ENCODE measurements at regions not wholly inside any gene's neighbourhood (a gene's known extent, or its start where the extent isn't known, plus 50 kb on each side); places are given as distances from the start of the nearest gene placed in this dataset.

DNA sequence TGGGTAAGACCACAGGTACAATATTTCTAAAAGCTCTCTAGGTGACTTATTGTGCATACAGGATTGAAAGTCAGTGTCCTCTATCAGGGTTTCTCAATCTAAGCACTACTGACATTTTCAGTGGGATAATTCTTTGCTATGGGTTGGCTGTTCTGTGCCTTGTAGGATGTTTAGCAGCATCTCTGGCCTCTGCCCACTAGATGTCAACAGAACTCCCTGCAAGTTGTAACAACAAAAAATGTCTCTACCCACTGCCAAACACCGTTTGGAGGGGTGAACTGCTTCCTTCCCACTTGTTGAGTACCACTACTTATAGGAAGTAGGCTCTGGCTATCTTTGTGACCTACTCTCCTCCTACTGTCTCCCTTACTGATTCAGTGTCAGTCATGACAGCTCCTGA lies 90.1 kb upstream of the ZRANB2 start:
- CTCF ChIA-PET = no interaction called here
- peak; percentile 7 for DNase-seq
- intact Hi-C loops (cut with micrococcal nuclease) = no loop called here
- H3K4me3 ChIP-seq (ENCODE audit: low read length) = no peak overlapping the region
- POLR2A ChIA-PET (ENCODE audit: unreplicated experiment) = no interaction called here
- H3K27ac ChIP-seq (ENCODE audit: low read length) = no peak overlapping the region
- H3K9me3 ChIP-seq (ENCODE audit: low read length) = no peaks in the 10 kb centered on the region
- TF ChIP-seq, protein P1, sequence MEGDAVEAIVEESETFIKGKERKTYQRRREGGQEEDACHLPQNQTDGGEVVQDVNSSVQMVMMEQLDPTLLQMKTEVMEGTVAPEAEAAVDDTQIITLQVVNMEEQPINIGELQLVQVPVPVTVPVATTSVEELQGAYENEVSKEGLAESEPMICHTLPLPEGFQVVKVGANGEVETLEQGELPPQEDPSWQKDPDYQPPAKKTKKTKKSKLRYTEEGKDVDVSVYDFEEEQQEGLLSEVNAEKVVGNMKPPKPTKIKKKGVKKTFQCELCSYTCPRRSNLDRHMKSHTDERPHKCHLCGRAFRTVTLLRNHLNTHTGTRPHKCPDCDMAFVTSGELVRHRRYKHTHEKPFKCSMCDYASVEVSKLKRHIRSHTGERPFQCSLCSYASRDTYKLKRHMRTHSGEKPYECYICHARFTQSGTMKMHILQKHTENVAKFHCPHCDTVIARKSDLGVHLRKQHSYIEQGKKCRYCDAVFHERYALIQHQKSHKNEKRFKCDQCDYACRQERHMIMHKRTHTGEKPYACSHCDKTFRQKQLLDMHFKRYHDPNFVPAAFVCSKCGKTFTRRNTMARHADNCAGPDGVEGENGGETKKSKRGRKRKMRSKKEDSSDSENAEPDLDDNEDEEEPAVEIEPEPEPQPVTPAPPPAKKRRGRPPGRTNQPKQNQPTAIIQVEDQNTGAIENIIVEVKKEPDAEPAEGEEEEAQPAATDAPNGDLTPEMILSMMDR (conservative IDR thresholded peaks at IDR 0.05; ENCODE audit: low read depth, low read length) = peak; percentile 35; the same call in 1 of the 2 replicates
- no peak for TF ChIP-seq EZH2phosphoT487 (IDR thresholded peaks at IDR 0.05; ENCODE audit: borderline replicate concordance, low read length)
- no peaks in the 10 kb centered on the region for H3K79me2 ChIP-seq (ENCODE audit: low read length)
- H3F3A ChIP-seq (ENCODE audit: low read length, unreplicated experiment) = no peaks in the 10 kb centered on the region
- H2AFZ ChIP-seq (ENCODE audit: low read length) = no peak overlapping the region
- no peaks in the 10 kb centered on the region for H3K36me3 ChIP-seq (ENCODE audit: low read depth, low read length)
- no peaks in the 10 kb centered on the region for H4K20me1 ChIP-seq (ENCODE audit: low read length)
- no peaks in the 10 kb centered on the region for H3K27me3 ChIP-seq (ENCODE audit: low read length)
- no peaks in the 10 kb centered on the region for H3K4me1 ChIP-seq (ENCODE audit: insufficient read depth, low read length)
- H3K9me2 ChIP-seq (replicated peaks; ENCODE audit: low read length) = no peaks in the 10 kb centered on the region
- ATAC-seq = no peak; the same call in 1 of the 2 replicates
- H3K9ac ChIP-seq (ENCODE audit: low read length) = no peak overlapping the region
- no peak overlapping the region for H3K4me2 ChIP-seq (ENCODE audit: low read length)
- BruUV-seq (replicated peaks) = no TSS peak

- Histone ChIP-seq H3K27me3 (ENCODE audit: low read length) (0 out of 2 replicates have a peak, but pooled peaks cover 12% of the 10 kb centered on the region), H3F3A (ENCODE audit: low read length, unreplicated experiment) (no peaks in the 10 kb centered on the region), H3K36me3 (ENCODE audit: low read depth, low read length) (no peaks in the 10 kb centered on the region), H3K4me3 (ENCODE audit: low read length) (no peak overlapping the region), H3K27ac (ENCODE audit: low read length) (no peak overlapping the region), H2AFZ (ENCODE audit: low read length) (no peak overlapping the region), H3K9me3 (ENCODE audit: low read length) (no peaks in the 10 kb centered on the region), H4K20me1 (ENCODE audit: low read length) (no peaks in the 10 kb centered on the region), H3K4me1 (ENCODE audit: insufficient read depth, low read length) (no peaks in the 10 kb centered on the region), H3K4me2 (ENCODE audit: low read length) (no peak overlapping the region), H3K79me2 (ENCODE audit: low read length) (no peaks in the 10 kb centered on the region), H3K9ac (ENCODE audit: low read length) (no peak overlapping the region), H3K9me2 (replicated peaks; ENCODE audit: low read length) (no peaks in the 10 kb centered on the region)
- BruUV-seq (replicated peaks) = no TSS peak
- DNase-seq (no peak), ATAC-seq (no peak)
- ChIA-PET POLR2A (ENCODE audit: unreplicated experiment) (no interaction called here), CTCF (no interaction called here)
- TF ChIP-seq EZH2phosphoT487 (IDR thresholded peaks at IDR 0.05; ENCODE audit: borderline replicate concordance, low read length) (no peak), EZH2 (IDR thresholded peaks at IDR 0.05; ENCODE audit: low read length, unreplicated experiment) (no peak)
- TF ChIP-seq, protein P1 (conservative IDR thresholded peaks at IDR 0.05; ENCODE audit: low read depth, low read length) = no peak
- intact Hi-C loops (cut with micrococcal nuclease) = no loop called here
Measured at GRCh38 chr1:71167505-71167904, 86.7 kb upstream of the ZRANB2 start.

DNA sequence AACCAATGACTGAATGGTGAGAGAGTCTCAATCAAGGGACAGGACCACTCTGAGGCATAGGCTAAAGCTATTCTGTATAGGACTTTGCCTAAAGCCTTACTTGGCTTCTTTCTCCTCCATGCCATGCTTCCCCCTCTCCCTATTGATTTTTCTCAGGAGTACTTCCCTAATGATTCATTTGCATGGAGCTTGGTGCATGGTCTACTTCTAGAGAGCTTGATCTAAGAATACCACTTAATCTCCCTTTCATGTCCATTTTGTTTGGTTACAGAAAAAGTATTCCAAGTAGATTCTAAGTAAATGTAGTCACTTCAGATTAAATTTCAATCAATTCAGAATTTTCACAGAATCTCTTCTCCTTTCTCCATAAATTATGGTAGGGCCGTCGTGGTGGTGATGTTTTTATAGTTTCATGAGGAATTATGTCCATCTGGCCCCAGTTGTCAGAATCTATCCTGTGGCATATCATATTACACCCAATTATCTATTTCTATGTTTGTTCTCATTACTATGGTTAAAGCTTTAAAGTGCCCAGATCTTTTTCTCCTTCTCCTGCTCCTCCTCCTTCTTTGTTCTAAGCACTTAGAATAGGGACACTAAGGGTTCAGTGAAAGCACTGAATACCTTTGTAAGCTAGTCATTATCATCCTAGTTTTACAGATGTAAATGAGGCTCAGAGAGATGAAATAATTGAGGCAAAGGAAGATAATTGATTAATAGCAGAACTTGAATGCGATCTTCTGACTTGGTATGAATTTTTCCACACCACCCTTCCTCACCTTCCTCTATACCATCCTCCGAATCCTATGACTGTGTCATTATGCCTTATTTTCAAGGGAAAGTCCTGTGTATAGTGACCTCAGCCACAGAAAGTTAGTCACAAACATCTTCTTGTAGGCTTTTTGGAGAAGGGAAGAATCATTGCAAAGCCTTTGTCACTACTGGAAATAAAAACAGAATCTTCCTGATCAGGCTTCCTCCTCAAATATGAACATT lies 85.6 kb upstream of the ZRANB2 start:
- Histone ChIP-seq H3K9me2 (replicated peaks; ENCODE audit: low read length) (no peaks in the 10 kb centered on the region), H3K9ac (ENCODE audit: low read length) (no peak overlapping the region), H3K9me3 (ENCODE audit: low read length) (no peaks in the 10 kb centered on the region), H4K20me1 (ENCODE audit: low read length) (no peaks in the 10 kb centered on the region), H3K27ac (ENCODE audit: low read length) (no peak overlapping the region), H3K27me3 (ENCODE audit: low read length) (0 out of 2 replicates have a peak, but pooled peaks cover 12% of the 10 kb centered on the region), H3K79me2 (ENCODE audit: low read length) (no peaks in the 10 kb centered on the region), H3K4me1 (ENCODE audit: insufficient read depth, low read length) (no peaks in the 10 kb centered on the region), H2AFZ (ENCODE audit: low read length) (no peak overlapping the region), H3F3A (ENCODE audit: low read length, unreplicated experiment) (no peaks in the 10 kb centered on the region), H3K4me2 (ENCODE audit: low read length) (no peak overlapping the region), H3K4me3 (ENCODE audit: low read length) (no peak overlapping the region), H3K36me3 (ENCODE audit: low read depth, low read length) (no peaks in the 10 kb centered on the region)
- ChIA-PET POLR2A (ENCODE audit: unreplicated experiment) (no interaction called here), CTCF (no interaction called here)
- ATAC-seq (no peak), DNase-seq (no peak)
- intact Hi-C loops (cut with micrococcal nuclease) = no loop called here
- BruUV-seq (replicated peaks) = no TSS peak
- no peak for TF ChIP-seq EZH2phosphoT487 (IDR thresholded peaks at IDR 0.05; ENCODE audit: borderline replicate concordance, low read length)
- TF ChIP-seq EZH2 (IDR thresholded peaks at IDR 0.05; ENCODE audit: low read length, unreplicated experiment) = no peak
- TF ChIP-seq, protein P1 (conservative IDR thresholded peaks at IDR 0.05; ENCODE audit: low read depth, low read length) = no peak

All from PC-3 (cell line).